ENCODE measurements at regions not wholly inside any gene's neighbourhood (a gene's known extent, or its start where the extent isn't known, plus 50 kb on each side); places are given as distances from the start of the nearest gene placed in this dataset.

- ChIA-PET POLR2A (ENCODE audit: unreplicated experiment) (no interaction called here), CTCF (no interaction called here)
- Histone ChIP-seq H3K14ac (replicated peaks; ENCODE audit: low read depth, low read length) (no peak overlapping the region), H3K9me1 (ENCODE audit: insufficient read depth, low read length) (no peaks in the 10 kb centered on the region), H3K27ac (ENCODE audit: insufficient read depth, low read length) (no peak overlapping the region), H2BK20ac (ENCODE audit: low read depth, low read length) (no peak overlapping the region), H2BK5ac (ENCODE audit: low read depth, low read length, poor library complexity, severe bottlenecking) (no peak overlapping the region), H3K36me3 (ENCODE audit: control insufficient read depth, insufficient read depth, low read length) (no peaks in the 10 kb centered on the region), H2BK120ac (ENCODE audit: low read depth, low read length) (no peak overlapping the region), H3K4me1 (ENCODE audit: control insufficient read depth, insufficient read depth, low read length) (no peaks in the 10 kb centered on the region), H3K23ac (ENCODE audit: low read depth, low read length) (no peak overlapping the region), H2AK5ac (ENCODE audit: low read depth, low read length) (no peak overlapping the region), H3K56ac (ENCODE audit: extremely low read depth, insufficient read depth, low read length) (no peak overlapping the region), H2AFZ (replicated peaks; ENCODE audit: low read length, poor library complexity) (no peak overlapping the region), H3K79me1 (ENCODE audit: low read depth in 1 of 2, low read length in 2 of 2) (no peaks in the 10 kb centered on the region), H4K8ac (ENCODE audit: low read depth in 2 of 2, low read length in 2 of 2) (no peak overlapping the region), H2AK9ac (replicated peaks; ENCODE audit: low read depth, low read length, poor library complexity) (no peak overlapping the region), H3K4ac (ENCODE audit: low read depth, low read length) (no peak overlapping the region), H4K20me1 (ENCODE audit: insufficient read depth, low read length) (no peaks in the 10 kb centered on the region), H3K4me2 (ENCODE audit: low read depth, low read length) (no peak overlapping the region), H2BK15ac (ENCODE audit: low read depth, low read length) (no peak overlapping the region), H3K4me3 (ENCODE audit: insufficient read depth, low read depth, low read length) (no peak overlapping the region), H3K27me3 (ENCODE audit: control insufficient read depth, insufficient read depth, low read length) (no peaks in the 10 kb centered on the region), H3K9me3 (ENCODE audit: control insufficient read depth, insufficient read depth, low read length) (no peaks in the 10 kb centered on the region), H3K18ac (ENCODE audit: low read depth, low read length) (no peak overlapping the region), H3K9ac (ENCODE audit: low read depth, low read length) (no peak overlapping the region), H4K5ac (ENCODE audit: low read depth, low read length) (no peak overlapping the region), H4K91ac (ENCODE audit: insufficient read depth, low read depth, low read length) (no peak overlapping the region)
- ATAC-seq (ENCODE audit: low read depth) = peak; percentile 42; the same call in 1 of the 2 replicates
- no TSS peak for BruUV-seq (replicated peaks)
- DNase-seq = no peak
- in situ Hi-C loops (cut with MboI; ENCODE audit: low sequenced_read_pairs) = no loop called here
- TF ChIP-seq MXI1 (IDR thresholded peaks at IDR 0.05; ENCODE audit: borderline replicate concordance, low read depth, low read length) (no peak), CTCF (conservative IDR thresholded peaks at IDR 0.05; ENCODE audit: low read depth, low read length) (no peak), USF2 (IDR thresholded peaks at IDR 0.05; ENCODE audit: low read depth, low read length) (no peak), CHD1 (IDR thresholded peaks at IDR 0.05; ENCODE audit: low read depth, low read length) (no peak), MAFK (IDR thresholded peaks at IDR 0.05; ENCODE audit: low read depth, low read length) (no peak), FOS (IDR thresholded peaks at IDR 0.05; ENCODE audit: low read depth, low read length) (no peak)
- no CpG with 5 or more reads among the region's 4 CpGs for WGBS, 2 experiments (ENCODE audit: extremely low coverage in 2 of 2, insufficient read length in 1 of 2)
- dilution Hi-C loops (cut with HindIII; ENCODE audit: low sequenced_read_pairs, unreplicated experiment) = no loop called here
- intact Hi-C loops (cut with micrococcal nuclease) = no loop called here
These were observed 64.8 kb upstream of the MEOX2 start for GRCh38 chr7:15751191-15751701.
